ENCODE measurements at regions not wholly inside any gene's neighbourhood (a gene's known extent, or its start where the extent isn't known, plus 50 kb on each side); places are given as distances from the start of the nearest gene placed in this dataset.
"Not testable (repeated sequence)": the region's sequence is repeated elsewhere in the genome, so short reads cannot be mapped to it uniquely, and the experiment has no call there.

DNA sequence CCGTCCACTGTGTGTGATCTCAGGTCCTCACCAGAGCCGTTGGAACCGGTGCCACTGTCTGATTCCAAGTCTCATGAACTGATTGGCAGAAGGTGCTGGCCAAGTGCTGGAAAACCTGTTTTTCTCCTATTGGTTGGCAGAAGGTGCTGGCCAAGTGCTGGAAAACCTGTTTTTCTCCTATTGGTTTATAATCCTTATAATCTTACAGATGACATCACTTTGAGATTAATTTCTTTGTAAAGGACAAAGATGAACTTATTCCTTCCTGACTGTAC is 1106.3 kb downstream of the BRD1 start:
- TF ChIP-seq, protein P1, sequence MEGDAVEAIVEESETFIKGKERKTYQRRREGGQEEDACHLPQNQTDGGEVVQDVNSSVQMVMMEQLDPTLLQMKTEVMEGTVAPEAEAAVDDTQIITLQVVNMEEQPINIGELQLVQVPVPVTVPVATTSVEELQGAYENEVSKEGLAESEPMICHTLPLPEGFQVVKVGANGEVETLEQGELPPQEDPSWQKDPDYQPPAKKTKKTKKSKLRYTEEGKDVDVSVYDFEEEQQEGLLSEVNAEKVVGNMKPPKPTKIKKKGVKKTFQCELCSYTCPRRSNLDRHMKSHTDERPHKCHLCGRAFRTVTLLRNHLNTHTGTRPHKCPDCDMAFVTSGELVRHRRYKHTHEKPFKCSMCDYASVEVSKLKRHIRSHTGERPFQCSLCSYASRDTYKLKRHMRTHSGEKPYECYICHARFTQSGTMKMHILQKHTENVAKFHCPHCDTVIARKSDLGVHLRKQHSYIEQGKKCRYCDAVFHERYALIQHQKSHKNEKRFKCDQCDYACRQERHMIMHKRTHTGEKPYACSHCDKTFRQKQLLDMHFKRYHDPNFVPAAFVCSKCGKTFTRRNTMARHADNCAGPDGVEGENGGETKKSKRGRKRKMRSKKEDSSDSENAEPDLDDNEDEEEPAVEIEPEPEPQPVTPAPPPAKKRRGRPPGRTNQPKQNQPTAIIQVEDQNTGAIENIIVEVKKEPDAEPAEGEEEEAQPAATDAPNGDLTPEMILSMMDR (IDR thresholded peaks at IDR 0.05; ENCODE audit: extremely low read depth, missing control alignments): no peak
- no peak for DNase-seq (ENCODE audit: low spot score)

DNA sequence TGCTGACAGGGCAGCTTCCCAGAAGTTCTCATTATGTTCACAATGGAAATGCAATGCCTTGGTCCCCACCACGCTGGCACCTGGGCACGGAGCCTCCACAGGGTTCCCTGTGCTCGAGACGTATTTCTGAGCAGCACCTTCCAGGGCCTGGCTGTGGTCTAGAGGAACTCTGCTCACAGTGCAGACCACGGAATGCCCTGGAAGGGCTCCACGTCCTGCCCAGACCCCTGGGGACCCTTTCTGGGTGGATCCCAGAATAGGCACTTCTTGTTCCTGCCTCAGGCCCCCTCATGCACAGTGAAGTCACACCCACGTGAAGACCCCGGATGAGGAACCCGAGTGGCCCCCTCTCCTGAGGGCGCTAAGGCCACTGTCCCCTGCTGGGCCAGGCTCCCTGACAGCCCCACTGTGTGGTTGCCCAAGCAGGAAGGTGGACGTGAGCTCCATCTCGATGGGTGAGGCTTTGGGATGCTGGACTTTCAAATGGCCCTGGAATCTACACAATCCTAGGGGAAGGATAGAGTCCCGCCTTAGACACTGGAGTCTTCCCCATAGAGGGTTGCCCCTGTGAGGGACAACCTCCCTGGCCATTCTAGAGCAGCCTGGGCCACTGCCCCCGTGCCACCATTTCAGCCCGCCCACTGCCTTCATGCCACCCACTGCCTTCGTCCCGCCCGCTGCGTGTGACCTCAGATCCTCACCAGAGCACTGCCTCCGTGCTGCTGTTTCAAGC is 1106.8 kb downstream of the BRD1 start:
- TF ChIP-seq, protein P1 (IDR thresholded peaks at IDR 0.05; ENCODE audit: extremely low read depth, missing control alignments): no peak
- no peak for DNase-seq (ENCODE audit: low spot score)

DNA sequence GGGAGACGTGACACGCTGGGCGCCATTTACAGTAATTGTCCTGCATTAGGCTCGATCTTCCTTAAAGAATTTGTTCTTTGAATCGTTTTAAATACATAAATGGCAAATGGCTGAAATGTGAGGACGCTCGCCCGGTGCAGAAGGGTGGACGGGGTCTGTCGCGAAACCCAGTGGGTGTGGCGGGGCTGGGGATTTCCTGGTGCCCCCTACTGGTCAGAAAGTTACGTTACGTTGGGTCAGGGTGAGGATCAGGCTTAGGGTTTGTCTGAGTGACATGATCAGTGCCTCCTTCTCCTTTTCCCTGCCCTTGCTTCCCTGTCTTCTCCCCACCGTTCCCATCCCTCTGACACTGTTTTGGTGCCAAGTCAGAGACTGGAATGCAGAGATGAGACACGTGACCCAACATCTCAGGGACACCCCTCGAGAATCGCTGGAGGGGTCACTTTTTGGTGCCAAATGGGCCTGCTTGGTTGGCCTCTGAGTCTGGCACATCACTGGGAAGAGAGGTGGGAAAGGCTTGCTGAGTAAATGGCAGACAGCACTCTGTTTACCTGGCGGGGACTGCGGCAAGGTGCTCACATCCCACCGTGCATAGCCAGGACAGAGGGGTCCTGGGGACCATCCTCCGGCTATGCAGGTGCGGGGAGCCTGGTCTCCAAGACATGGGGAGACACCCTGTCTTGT is 1107.6 kb downstream of the BRD1 start:
- TF ChIP-seq, protein P1 (IDR thresholded peaks at IDR 0.05; ENCODE audit: extremely low read depth, missing control alignments): no peak
- no peak for DNase-seq (ENCODE audit: low spot score)

DNA sequence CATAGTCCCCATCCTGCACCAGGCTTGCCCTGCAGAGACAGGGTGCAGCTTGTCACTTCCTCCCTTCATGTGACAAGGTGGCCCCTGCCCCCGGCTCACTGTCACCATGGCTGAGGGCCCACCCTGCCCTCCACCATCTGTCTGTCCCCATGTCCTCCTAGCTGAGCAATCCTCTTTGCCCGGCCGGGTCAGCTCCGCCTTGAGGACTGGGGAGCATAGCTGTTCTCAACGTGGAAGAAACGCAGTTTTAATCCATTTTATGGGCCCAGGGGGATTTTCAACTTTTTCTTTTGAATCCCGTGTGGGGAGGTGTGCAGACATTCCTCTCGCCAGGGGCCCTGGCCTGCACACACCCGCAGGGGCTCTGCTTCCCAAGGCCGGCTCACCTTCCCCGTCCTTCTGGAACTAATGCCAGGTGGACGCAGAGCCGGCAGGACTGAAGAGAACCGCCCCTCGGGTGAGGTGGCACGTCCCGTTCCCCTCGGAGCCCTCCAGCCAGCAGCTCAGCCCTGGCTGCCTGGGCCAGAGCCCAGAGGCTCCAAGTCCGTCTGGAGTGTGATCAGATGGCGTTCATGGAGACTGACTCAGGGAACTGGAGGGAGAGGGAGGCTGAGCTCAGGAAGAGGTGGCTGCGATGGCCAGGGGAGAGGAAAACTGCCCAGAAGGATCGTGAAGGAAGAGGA is 1108.7 kb downstream of the BRD1 start:
- DNase-seq (ENCODE audit: low spot score): no peak
- TF ChIP-seq, protein P1 (IDR thresholded peaks at IDR 0.05; ENCODE audit: extremely low read depth, missing control alignments): no peak

DNA sequence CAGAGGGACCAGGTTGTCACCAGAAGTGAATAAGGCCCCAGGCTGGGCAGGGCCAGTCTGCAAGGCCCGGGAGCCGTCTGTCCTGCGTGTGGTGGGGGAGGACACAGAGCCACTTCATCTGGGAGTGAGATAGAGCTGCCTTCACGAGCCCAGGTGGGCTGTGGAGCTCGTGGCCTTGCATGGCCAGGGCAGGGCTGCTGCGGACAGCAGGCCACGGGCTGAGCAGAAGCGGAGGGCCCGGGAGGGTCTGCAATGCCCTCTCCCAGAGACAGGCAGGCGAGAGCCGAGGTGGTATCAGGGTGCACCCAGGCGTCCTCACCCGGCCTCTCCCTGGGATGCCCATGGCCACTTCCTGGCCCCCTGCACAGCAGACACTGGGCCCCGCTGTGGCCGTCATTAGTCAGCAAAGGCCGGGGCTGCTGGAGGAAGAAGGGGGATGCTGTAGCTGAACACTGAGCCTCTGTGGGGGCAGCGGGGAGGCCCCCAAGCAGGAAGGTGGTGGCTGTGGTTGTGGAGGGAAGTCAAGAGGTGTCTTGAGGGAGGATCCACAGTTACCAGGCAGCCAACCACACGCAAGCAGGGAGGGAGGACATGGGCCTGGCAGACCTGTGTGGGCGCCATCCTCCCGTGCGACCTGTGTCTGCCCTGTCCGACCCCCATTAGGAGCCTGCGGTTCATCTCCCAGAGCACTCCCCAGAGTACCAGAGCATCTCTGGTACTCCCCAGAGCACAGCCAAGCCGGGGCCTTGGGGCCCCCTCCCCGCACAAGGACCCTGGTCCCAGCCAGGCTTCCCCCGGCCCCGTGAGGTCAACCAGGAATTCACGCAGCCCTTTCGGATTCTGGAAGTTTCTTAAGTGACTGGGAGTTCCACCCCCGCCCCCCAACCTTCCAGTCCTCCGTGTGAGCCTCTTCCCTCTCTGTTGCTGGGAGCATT is 1109.5 kb downstream of the BRD1 start:
- TF ChIP-seq, protein P1 (IDR thresholded peaks at IDR 0.05; ENCODE audit: extremely low read depth, missing control alignments): no peak
- no peak for DNase-seq (ENCODE audit: low spot score)

DNA sequence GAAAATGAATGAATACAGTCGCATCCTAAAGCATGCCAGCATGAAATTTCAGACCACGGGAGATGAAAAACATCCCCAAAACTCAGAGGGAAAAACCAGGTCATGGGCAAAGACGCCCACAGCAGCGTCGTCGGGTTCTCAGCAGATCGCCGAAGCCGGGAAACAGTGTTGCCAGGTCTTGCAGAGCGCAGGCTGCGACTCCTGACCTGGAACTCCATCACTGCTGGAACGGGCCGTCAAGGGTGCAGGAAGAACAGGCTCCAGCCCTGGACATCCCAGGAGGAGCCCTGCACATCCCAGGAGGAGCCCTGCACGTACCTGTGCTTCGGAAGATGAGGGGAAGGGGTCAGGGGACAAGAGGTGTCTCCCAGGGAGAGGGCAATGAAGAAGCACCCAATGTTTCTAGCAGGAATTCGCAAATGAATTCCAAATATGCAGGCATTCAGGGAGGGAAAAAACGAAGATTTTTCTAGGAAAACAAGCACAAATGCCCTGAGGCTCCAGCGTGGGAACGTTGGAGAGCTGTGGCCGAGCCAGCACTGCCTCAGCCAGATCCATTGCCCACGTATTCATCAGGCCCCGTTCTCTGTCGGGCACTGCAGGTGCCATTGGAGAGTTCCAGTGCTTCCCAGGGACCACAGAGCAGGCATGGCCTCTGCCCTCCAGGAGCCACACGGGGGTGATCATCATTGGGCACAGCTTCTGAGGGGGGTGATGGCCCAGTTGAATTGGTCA is 1110.4 kb downstream of the BRD1 start:
- TF ChIP-seq, protein P1 (IDR thresholded peaks at IDR 0.05; ENCODE audit: extremely low read depth, missing control alignments): no peak
- DNase-seq (ENCODE audit: low spot score): no peak

DNA sequence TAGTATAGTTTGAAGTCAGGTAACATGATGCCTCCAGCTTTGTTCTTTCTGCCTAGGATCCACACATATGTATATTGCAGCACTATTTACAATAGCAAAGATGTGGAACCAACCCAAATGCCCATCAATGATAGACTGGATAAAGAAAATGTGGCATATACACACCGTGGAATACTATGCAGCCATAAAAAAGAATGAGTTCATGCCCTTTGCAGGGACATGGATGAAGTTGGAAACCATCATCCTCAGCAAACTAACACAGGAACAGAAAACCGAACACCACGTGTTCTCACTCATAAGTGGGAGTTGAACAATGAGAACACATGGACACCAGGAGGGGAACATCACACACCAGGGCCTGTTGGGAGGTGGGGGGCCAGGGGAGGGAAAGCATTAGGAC is 1111.5 kb downstream of the BRD1 start:
- DNase-seq (ENCODE audit: low spot score): not testable (repeated sequence)

Data from GM20000 (cell line).